ENCODE measurements at regions not wholly inside any gene's neighbourhood (a gene's known extent, or its start where the extent isn't known, plus 50 kb on each side); places are given as distances from the start of the nearest gene placed in this dataset.

- TF ChIP-seq REST (IDR thresholded peaks at IDR 0.05; ENCODE audit: borderline replicate concordance) (no peak), EP300 (conservative IDR thresholded peaks at IDR 0.05; ENCODE audit: poor library complexity, severe bottlenecking) (no peak), MXI1 (conservative IDR thresholded peaks at IDR 0.05; ENCODE audit: poor library complexity, severe bottlenecking) (no peak), TAF1 (IDR thresholded peaks at IDR 0.05; ENCODE audit: low read depth) (no peak), SMC3 (conservative IDR thresholded peaks at IDR 0.05; ENCODE audit: poor library complexity) (no peak)
- no peak overlapping the region for H3K27ac ChIP-seq (ENCODE audit: low read length)
- H3K79me2 ChIP-seq (replicated peaks; ENCODE audit: insufficient read depth, low read length), result no peaks in the 10 kb centered on the region
- H3K27me3 ChIP-seq (ENCODE audit: insufficient read depth, low read depth, low read length), result no peaks in the 10 kb centered on the region
- no peaks in the 10 kb centered on the region for H3F3A ChIP-seq (ENCODE audit: insufficient read depth, low read length, poor library complexity, severe bottlenecking)
- H3K9ac ChIP-seq (ENCODE audit: low read length), result no peak overlapping the region
- no peaks in the 10 kb centered on the region for H3K9me2 ChIP-seq (ENCODE audit: insufficient read depth, low read length)
- no peak overlapping the region for H3K4me3 ChIP-seq (ENCODE audit: low read length)
- H3K4me2 ChIP-seq (ENCODE audit: low read length), result no peak overlapping the region
- H3K9me3 ChIP-seq (ENCODE audit: low read length), result no peaks in the 10 kb centered on the region
- H4K20me1 ChIP-seq (ENCODE audit: insufficient read depth), result no peaks in the 10 kb centered on the region
- H2AFZ ChIP-seq (ENCODE audit: low read depth, low read length), result no peak overlapping the region
- no peaks in the 10 kb centered on the region for H3K36me3 ChIP-seq (ENCODE audit: insufficient read depth, low read length)
These were observed 511.4 kb downstream of the PCNX1 start for GRCh38 chr14:71418532-71419245.

- no peaks in the 10 kb centered on the region for H3K9me3 ChIP-seq (ENCODE audit: low read length)
- no peaks in the 10 kb centered on the region for H3K79me2 ChIP-seq (replicated peaks; ENCODE audit: insufficient read depth, low read length)
These were observed 508.7 kb upstream of the RGS6 start for GRCh38 chr14:71423481-71423880.

More at GRCh38 chr14:71423481-71423880, 508.7 kb upstream of the RGS6 start:
- no peaks in the 10 kb centered on the region for H3K36me3 ChIP-seq (ENCODE audit: insufficient read depth, low read length)
- no peaks in the 10 kb centered on the region for H3F3A ChIP-seq (ENCODE audit: insufficient read depth, low read length, poor library complexity, severe bottlenecking)
- no peaks in the 10 kb centered on the region for H3K27me3 ChIP-seq (ENCODE audit: insufficient read depth, low read depth, low read length)
- no peak overlapping the region for H3K4me3 ChIP-seq (ENCODE audit: low read length)
- no peaks in the 10 kb centered on the region for H4K20me1 ChIP-seq (ENCODE audit: insufficient read depth)
- no peak for TF ChIP-seq EZH2 (IDR thresholded peaks at IDR 0.05; ENCODE audit: borderline replicate concordance, insufficient read depth, low read length, poor library complexity, severe bottlenecking)
- no peak for TF ChIP-seq POLR2AphosphoS5 (IDR thresholded peaks at IDR 0.05)
- TF ChIP-seq MXI1 (conservative IDR thresholded peaks at IDR 0.05; ENCODE audit: poor library complexity, severe bottlenecking), result no peak
- TF ChIP-seq CTCF (IDR thresholded peaks at IDR 0.05; ENCODE audit: poor library complexity, severe bottlenecking), result no peak
- TF ChIP-seq EP300 (conservative IDR thresholded peaks at IDR 0.05; ENCODE audit: poor library complexity, severe bottlenecking), result no peak
- TF ChIP-seq REST (IDR thresholded peaks at IDR 0.05; ENCODE audit: borderline replicate concordance), result no peak
- TF ChIP-seq SMC3 (conservative IDR thresholded peaks at IDR 0.05; ENCODE audit: poor library complexity), result no peak
- TF ChIP-seq RAD21 (conservative IDR thresholded peaks at IDR 0.05), result no peak
- no peak for TF ChIP-seq TAF1 (IDR thresholded peaks at IDR 0.05; ENCODE audit: low read depth)
- H3K4me2 ChIP-seq (ENCODE audit: low read length), result no peak overlapping the region
- no peak overlapping the region for H2AFZ ChIP-seq (ENCODE audit: low read depth, low read length)
- H3K9ac ChIP-seq (ENCODE audit: low read length), result no peak overlapping the region
- H3K27ac ChIP-seq (ENCODE audit: low read length), result no peak overlapping the region
- no peaks in the 10 kb centered on the region for H3K9me2 ChIP-seq (ENCODE audit: insufficient read depth, low read length)
